Cardiac muscle cell (in vitro differentiated cells and primary cell): ENCODE measurements at regions not wholly inside any gene's neighbourhood (a gene's known extent, or its start where the extent isn't known, plus 50 kb on each side); places are given as distances from the start of the nearest gene placed in this dataset.

ENCODE experiments used
- DNase-seq, 2 donors: peaks; one replicate each; pipeline versions ENCODE4 v3.0.0 to v3.0.0-alpha.2; 2010 to 2017; ENCODE audit warnings: low read depth in 1 of 2, low spot score in 1 of 2
- H3K27ac ChIP-seq: fragments of 200-600 bp; sonication (generic); 2 replicates; pipeline ENCODE4 v1.5.1; 2016
- H3K27me3 ChIP-seq: fragments of 200-600 bp; sonication (generic); 2 replicates; pipeline ENCODE4 v1.6.0; 2016; ENCODE audit warnings: control low read depth
- H3K36me3 ChIP-seq: fragments of 200-600 bp; sonication (generic); 2 replicates; pipeline ENCODE4 v1.5.1; 2016; ENCODE audit warnings: control low read depth
- H3K4me1 ChIP-seq: fragments of 200-600 bp; sonication (generic); 2 replicates; pipeline ENCODE4 v1.8.1; 2017; ENCODE audit warnings: low read depth, mild to moderate bottlenecking, mixed run types
- H3K4me3 ChIP-seq: fragments of 200-600 bp; sonication (generic); 2 replicates; pipeline ENCODE4 v1.5.1; 2016; ENCODE audit warnings: mild to moderate bottlenecking
- H3K9me3 ChIP-seq: fragments of 200-600 bp; sonication (generic); 2 replicates; pipeline ENCODE4 v1.5.1; 2017; ENCODE audit warnings: low read depth, mild to moderate bottlenecking, control low read depth
- CTCF ChIP-seq: IDR thresholded peaks from 2 replicates; pipeline ENCODE4 v1.5.1; 2012; ENCODE audit warnings: low read depth, mild to moderate bottlenecking, low read length

DNA sequence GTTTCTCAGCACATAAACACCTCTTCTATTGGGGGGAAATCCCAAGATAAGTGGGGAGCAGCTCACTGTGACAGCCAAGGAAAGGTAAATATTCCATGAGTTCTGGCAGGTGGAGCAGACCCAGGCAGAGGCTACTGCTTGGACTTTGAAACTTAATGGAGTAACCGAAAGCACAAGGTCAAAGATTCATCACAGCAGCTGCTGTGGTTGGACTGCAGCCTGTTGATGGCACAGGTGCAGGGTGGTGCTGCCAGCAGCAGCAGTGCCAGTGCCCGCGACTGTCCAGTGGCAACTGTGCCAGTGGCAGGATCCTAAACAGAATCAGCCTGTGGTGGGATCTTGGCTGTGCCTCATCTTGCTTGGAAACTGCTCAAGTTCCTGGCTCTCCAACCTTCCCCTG lies 81.4 kb upstream of the ARID2 start:
- no peaks in the 10 kb centered on the region for H3K4me1 ChIP-seq
- DNase-seq, result no peak
- no peaks in the 10 kb centered on the region for H3K36me3 ChIP-seq
- no peaks in the 10 kb centered on the region for H3K9me3 ChIP-seq
- no peak for TF ChIP-seq CTCF
- no peak overlapping the region for H3K4me3 ChIP-seq
- H3K27ac ChIP-seq, result no peak overlapping the region
- H3K27me3 ChIP-seq, result no peaks in the 10 kb centered on the region

- Histone ChIP-seq H3K27ac (no peak overlapping the region), H3K36me3 (no peaks in the 10 kb centered on the region), H3K4me1 (no peaks in the 10 kb centered on the region), H3K9me3 (no peaks in the 10 kb centered on the region), H3K4me3 (no peak overlapping the region), H3K27me3 (no peaks in the 10 kb centered on the region)
- no peak for TF ChIP-seq CTCF
- DNase-seq, result no peak
Observed at GRCh38 chr12:45651029-45651428, 78.5 kb upstream of the ARID2 start.

DNA sequence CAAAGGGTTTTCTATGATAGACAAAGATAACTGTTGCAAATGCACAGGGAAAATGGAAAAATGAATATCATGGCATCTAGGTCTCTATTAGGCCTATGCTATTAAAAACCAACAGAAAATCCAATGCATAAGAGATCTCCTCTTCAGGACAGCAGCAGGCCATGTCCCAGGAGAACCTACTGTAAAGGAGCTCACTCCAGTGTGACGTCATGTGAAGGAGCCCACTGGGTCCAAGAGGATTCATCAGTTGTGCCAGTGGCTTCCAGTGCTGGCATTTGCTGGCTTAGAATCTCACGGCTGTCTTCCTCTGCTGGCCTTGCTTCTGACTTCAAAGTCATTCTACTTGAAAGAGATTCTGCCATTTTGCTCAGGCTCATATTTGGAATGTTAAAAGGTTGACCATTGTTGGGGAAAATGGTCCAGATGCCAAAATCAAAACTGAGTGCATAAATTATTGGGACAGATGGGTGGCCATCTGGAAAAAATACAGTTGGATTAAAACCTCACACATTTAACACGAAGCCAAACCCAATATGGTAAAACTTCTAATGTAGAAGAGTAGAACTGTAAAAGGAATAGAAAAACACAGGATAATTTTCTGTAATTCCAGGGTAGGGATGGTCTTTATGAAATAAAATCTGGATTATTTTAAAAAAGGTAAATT lies 75.4 kb upstream of the ARID2 start:
- Histone ChIP-seq H3K9me3 (no peaks in the 10 kb centered on the region), H3K4me1 (no peaks in the 10 kb centered on the region), H3K36me3 (no peaks in the 10 kb centered on the region), H3K27me3 (no peaks in the 10 kb centered on the region), H3K27ac (no peak overlapping the region), H3K4me3 (no peak overlapping the region)
- DNase-seq, result no peak
- TF ChIP-seq CTCF, result no peak

DNA sequence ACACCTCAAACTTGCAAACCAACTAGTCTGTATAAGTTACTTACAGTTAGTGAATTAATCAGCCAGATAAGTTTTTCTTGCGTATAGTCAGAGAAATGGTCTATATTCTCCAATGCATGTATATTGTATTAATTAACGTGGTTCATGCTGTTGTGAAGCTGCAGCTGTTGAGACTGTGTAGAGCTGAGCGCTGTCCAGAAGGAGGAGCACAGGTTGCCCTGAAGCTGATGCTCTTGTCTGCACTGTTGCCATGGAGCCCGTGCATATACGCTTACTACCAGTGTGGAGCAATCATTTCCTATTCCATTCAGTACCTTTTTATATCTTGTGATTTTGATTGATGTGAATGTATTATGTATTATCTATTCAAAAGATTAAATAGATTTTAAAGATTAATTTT lies 74.3 kb upstream of the ARID2 start:
- DNase-seq, result peak; percentile 15 to 26
- H3K27ac ChIP-seq, result no peak overlapping the region
- H3K4me1 ChIP-seq, result no peaks in the 10 kb centered on the region
- H3K9me3 ChIP-seq, result no peaks in the 10 kb centered on the region
- H3K27me3 ChIP-seq, result no peaks in the 10 kb centered on the region
- H3K4me3 ChIP-seq, result no peak overlapping the region
- TF ChIP-seq CTCF, result peak; percentile 8
- no peaks in the 10 kb centered on the region for H3K36me3 ChIP-seq

DNA sequence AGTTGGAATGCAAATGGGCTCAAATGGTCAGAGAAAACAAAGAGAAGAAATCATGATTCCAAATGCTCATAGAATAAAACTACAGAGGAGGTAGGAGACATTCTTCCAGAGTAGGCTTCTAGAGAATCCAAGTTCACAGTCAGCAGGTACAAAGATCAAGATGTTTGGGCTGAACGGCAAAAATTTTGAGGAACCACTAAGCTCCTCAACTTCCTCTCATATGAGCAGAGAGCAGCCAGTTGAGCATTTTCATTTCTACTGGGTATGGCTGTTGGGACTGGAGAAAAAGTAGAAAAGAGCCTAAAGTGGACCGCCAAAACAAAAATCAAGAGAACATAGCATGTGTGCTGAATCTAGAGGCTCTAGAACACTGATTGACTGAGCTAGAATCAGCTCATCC lies 73.8 kb upstream of the ARID2 start:
- no peaks in the 10 kb centered on the region for H3K36me3 ChIP-seq
- H3K9me3 ChIP-seq, result no peaks in the 10 kb centered on the region
- no peaks in the 10 kb centered on the region for H3K27me3 ChIP-seq
- no peak for TF ChIP-seq CTCF
- no peaks in the 10 kb centered on the region for H3K4me1 ChIP-seq
- DNase-seq, result no peak
- no peak overlapping the region for H3K4me3 ChIP-seq
- no peak overlapping the region for H3K27ac ChIP-seq
